GM06990 (cell line): ENCODE measurements at regions not wholly inside any gene's neighbourhood (a gene's known extent, or its start where the extent isn't known, plus 50 kb on each side); places are given as distances from the start of the nearest gene placed in this dataset.
"Not testable (repeated sequence)": the region's sequence is repeated elsewhere in the genome, so short reads cannot be mapped to it uniquely, and the experiment has no call there.

Experiments
- DNase-seq: peaks from one replicate; pipeline ENCODE4 v3.0.0-alpha.2; 2011; ENCODE audit not compliant: insufficient read length; ENCODE audit errors: extremely low read depth
- H3K27me3 ChIP-seq: replicated peaks from 2 replicates; pipeline ENCODE4 v1.6.0; 2011; ENCODE audit warnings: low read length; ENCODE audit not compliant: control insufficient read depth, insufficient read depth
- H3K36me3 ChIP-seq: 2 replicates; pipeline ENCODE4 v1.5.1; 2011; ENCODE audit warnings: low read length; ENCODE audit not compliant: control insufficient read depth, insufficient read depth
- H3K4me3 ChIP-seq: replicated peaks from 2 replicates; pipeline ENCODE4 v1.5.1; 2011; ENCODE audit warnings: low read depth, mild to moderate bottlenecking, control low read depth, low read length
- CTCF ChIP-seq: IDR thresholded peaks from 2 replicates; pipeline ENCODE4 v1.5.1; 2011; ENCODE audit warnings: low read length, control low read depth, mild to moderate bottlenecking, inconsistent platforms; ENCODE audit not compliant: insufficient read depth, poor library complexity, severe bottlenecking

- Histone ChIP-seq H3K36me3 (no peaks in the 10 kb centered on the region), H3K4me3 (no peak overlapping the region), H3K27me3 (no peaks in the 10 kb centered on the region; the same call in none of the 2 replicates)
- DNase-seq: no peak
- TF ChIP-seq CTCF: no peak
These were observed 241.6 kb downstream of the RAB11FIP2 start for GRCh38 chr10:117805139-117805538.

GRCh38 chr10:117807441-117807840 is 239.3 kb downstream of the RAB11FIP2 start:
- DNase-seq: no peak
- no peaks in the 10 kb centered on the region; the same call in none of the 2 replicates for H3K27me3 ChIP-seq
- no peak for TF ChIP-seq CTCF

GRCh38 chr10:117815816-117816215 is 230.9 kb downstream of the RAB11FIP2 start:
- not testable (repeated sequence) for H3K27me3 ChIP-seq, H3K4me3 ChIP-seq, DNase-seq, H3K36me3 ChIP-seq

More at GRCh38 chr10:117807441-117807840, 239.3 kb downstream of the RAB11FIP2 start:
- Histone ChIP-seq H3K36me3 (no peaks in the 10 kb centered on the region), H3K4me3 (no peak overlapping the region)

GRCh38 chr10:117817116-117817515 is 229.6 kb downstream of the RAB11FIP2 start:
- Histone ChIP-seq H3K27me3 (no peaks in the 10 kb centered on the region; the same call in 1 of the 2 replicates), H3K4me3 (no peak overlapping the region), H3K36me3 (no peaks in the 10 kb centered on the region)
- no peak for TF ChIP-seq CTCF
- DNase-seq: no peak

- Histone ChIP-seq H3K27me3 (no peaks in the 10 kb centered on the region; the same call in 1 of the 2 replicates), H3K36me3 (no peaks in the 10 kb centered on the region), H3K4me3 (no peak overlapping the region)
- no peak for TF ChIP-seq CTCF
- DNase-seq: no peak
These were observed 228.0 kb downstream of the RAB11FIP2 start for GRCh38 chr10:117818721-117819120.

- Histone ChIP-seq H3K36me3 (no peaks in the 10 kb centered on the region), H3K27me3 (no peaks in the 10 kb centered on the region; the same call in 1 of the 2 replicates), H3K4me3 (no peak overlapping the region)
- no peak for TF ChIP-seq CTCF
- DNase-seq: no peak
These were observed 227.4 kb downstream of the RAB11FIP2 start for GRCh38 chr10:117819304-117819703.
